Liver (tissue), 8 donors: ENCODE measurements at regions not wholly inside any gene's neighbourhood (a gene's known extent, or its start where the extent isn't known, plus 50 kb on each side); places are given as distances from the start of the nearest gene placed in this dataset.

Experiments
- DNase-seq: peaks from one replicate; pipeline ENCODE4 v3.0.0-alpha.2; 2017; ENCODE audit warnings: low spot score
- H3K27ac ChIP-seq, 2 donors: one replicate each; pipeline ENCODE4 v1.7.0; 2013; ENCODE audit warnings: inconsistent platforms in 2 of 2, low read length in 2 of 2, control low read depth in 1 of 2, low read depth in 1 of 2, mild to moderate bottlenecking in 1 of 2
- H3K27me3 ChIP-seq, 4 donors: one replicate each; pipeline versions ENCODE4 v1.6.1 to v1.7.0; 2013; ENCODE audit warnings: low read length in 3 of 4, inconsistent platforms in 1 of 4, mild to moderate bottlenecking in 1 of 4, moderate library complexity in 1 of 4; ENCODE audit not compliant: control insufficient read depth in 4 of 4, insufficient read depth in 4 of 4
- H3K36me3 ChIP-seq, 4 donors: one replicate each; pipeline versions ENCODE4 v1.6.1 to v1.7.0; 2013; ENCODE audit warnings: low read length in 3 of 4, mild to moderate bottlenecking in 3 of 4, low read depth in 1 of 4, moderate library complexity in 1 of 4; ENCODE audit not compliant: control insufficient read depth in 4 of 4, insufficient read depth in 3 of 4
- H3K4me1 ChIP-seq, 4 donors: one replicate each; pipeline versions ENCODE4 v1.6.1 to v1.7.0; 2013; ENCODE audit warnings: low read length in 3 of 4, mild to moderate bottlenecking in 3 of 4, moderate library complexity in 1 of 4; ENCODE audit not compliant: control insufficient read depth in 4 of 4, insufficient read depth in 4 of 4
- H3K4me3 ChIP-seq, 3 donors: one replicate each; pipeline versions ENCODE4 v1.6.1 to v1.7.0; 2013; ENCODE audit warnings: low read length in 3 of 3, control low read depth in 1 of 3, low read depth in 1 of 3, mild to moderate bottlenecking in 1 of 3
- H3K9ac ChIP-seq, 2 donors: one replicate each; pipeline ENCODE4 v1.7.0; 2013; ENCODE audit warnings: low read length in 2 of 2, mild to moderate bottlenecking in 2 of 2, moderate library complexity in 2 of 2, control low read depth in 1 of 2, low read depth in 1 of 2
- H3K9me3 ChIP-seq, 4 donors: one replicate each; pipeline versions ENCODE4 v1.6.1 to v1.7.0; 2013; ENCODE audit warnings: low read length in 3 of 4; ENCODE audit not compliant: control insufficient read depth in 4 of 4
- EGR1 ChIP-seq, 2 donors: IDR thresholded peaks; 2 replicates each; pipeline ENCODE4 v1.6.1; 2016 to 2018; ENCODE audit warnings: antibody characterized with exemption in 2 of 2, low read depth in 2 of 2
- FOXA1 ChIP-seq: IDR thresholded peaks from 2 replicates; pipeline ENCODE4 v1.6.1; 2016; ENCODE audit warnings: antibody characterized with exemption
- FOXA2 ChIP-seq: IDR thresholded peaks from 2 replicates; pipeline ENCODE4 v1.6.1; 2016; ENCODE audit warnings: antibody characterized with exemption
- GABPA ChIP-seq, 2 donors: IDR thresholded peaks in 1 of 2; conservative IDR thresholded peaks in 1 of 2; 2 replicates each; pipeline ENCODE4 v1.6.1; 2016; ENCODE audit warnings: antibody characterized with exemption in 2 of 2, mild to moderate bottlenecking in 1 of 2, moderate library complexity in 1 of 2
- HNF4A ChIP-seq, 2 donors: conservative IDR thresholded peaks; 2 replicates each; pipeline ENCODE4 v1.6.1; 2016; ENCODE audit warnings: antibody characterized with exemption in 2 of 2, mild to moderate bottlenecking in 2 of 2
- HNF4G ChIP-seq: IDR thresholded peaks from 2 replicates; pipeline ENCODE4 v1.6.1; 2016; ENCODE audit warnings: antibody characterized with exemption
- JUND ChIP-seq, 2 donors: IDR thresholded peaks; 2 replicates each; pipeline ENCODE4 v1.6.1; 2016; ENCODE audit warnings: antibody characterized with exemption in 2 of 2
- RAD21 ChIP-seq, 2 donors: IDR thresholded peaks; 2 replicates each; pipeline ENCODE4 v1.6.1; 2016; ENCODE audit warnings: antibody characterized with exemption in 2 of 2, mild to moderate bottlenecking in 2 of 2
- RXRA ChIP-seq, 2 donors: IDR thresholded peaks; 2 replicates each; pipeline ENCODE4 v1.6.1; 2017 to 2018; ENCODE audit warnings: antibody characterized with exemption in 2 of 2, mild to moderate bottlenecking in 1 of 2
- SP1 ChIP-seq: IDR thresholded peaks from 2 replicates; pipeline ENCODE4 v1.6.1; 2018; ENCODE audit warnings: antibody characterized with exemption, mild to moderate bottlenecking
- TAF1 ChIP-seq: conservative IDR thresholded peaks from 2 replicates; pipeline ENCODE4 v1.6.1; 2016; ENCODE audit warnings: antibody characterized with exemption, mild to moderate bottlenecking
- YY1 ChIP-seq: IDR thresholded peaks from 2 replicates; pipeline ENCODE4 v1.6.1; 2016; ENCODE audit warnings: antibody characterized with exemption, mild to moderate bottlenecking
- WGBS: extraction: QIAGEN DNeasy Blood & Tissue Kit; methylation state at CpG from one replicate; pipeline ENCODE4 v1.1.7; 2013; 5-methylcytosine and 5-hydroxymethylcytosine counted together
- TF ChIP-seq, protein P1 (sequence below): IDR thresholded peaks from 2 replicates; pipeline ENCODE4 v1.6.1; 2016; ENCODE audit warnings: antibody characterized with exemption, mild to moderate bottlenecking
- TF ChIP-seq, protein P2 (sequence below): IDR thresholded peaks from 2 replicates; pipeline ENCODE4 v1.6.1; 2016; ENCODE audit warnings: antibody characterized with exemption
- TF ChIP-seq, protein P3 (sequence below): IDR thresholded peaks from 2 replicates; pipeline ENCODE4 v1.6.1; 2016; ENCODE audit warnings: antibody characterized with exemption
- TF ChIP-seq, protein P4 (sequence below): fragments of 150-350 bp; IDR thresholded peaks from 2 replicates; pipeline ENCODE4 v1.5.1; 2017; ENCODE audit warnings: improper control_type of control experiment, low read depth, low read length; ENCODE audit not compliant: missing input control
- donor health status: healthy.
- donor health status: healthy.
- donor health status: healthy.
- donor health status: healthy.
- donor health status: healthy.

DNA sequence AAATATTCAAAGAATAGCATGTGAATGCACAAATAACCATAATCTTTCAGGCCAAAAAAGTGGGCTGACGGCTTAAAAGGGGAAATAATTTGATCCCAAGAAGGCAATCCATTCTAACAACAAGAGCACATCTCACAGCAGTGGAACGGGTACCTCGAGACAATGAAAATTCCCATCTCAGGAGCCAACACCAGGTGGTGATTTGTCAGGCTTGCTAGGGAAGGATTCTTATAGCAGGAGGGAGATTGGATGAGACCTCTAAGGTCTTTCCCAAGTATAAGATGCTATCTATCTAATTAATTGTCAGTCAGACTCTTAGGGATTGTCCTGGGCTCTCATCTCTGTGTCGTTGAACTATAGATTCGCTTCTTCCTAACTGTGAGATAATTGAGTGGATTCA, 284.0 kb downstream of the ETS1 start:
- peaks cover 0 to 3% (median 0%) of the 10 kb centered on the region in 4 donors for H3K4me1 ChIP-seq
- H3K4me3 ChIP-seq, result no peak overlapping the region
- WGBS, result 84% methylated on average over 5 of the region's 5 CpGs
- H3K27me3 ChIP-seq, result no peaks in the 10 kb centered on the region
- no peak for DNase-seq
- TF ChIP-seq, protein P1, sequence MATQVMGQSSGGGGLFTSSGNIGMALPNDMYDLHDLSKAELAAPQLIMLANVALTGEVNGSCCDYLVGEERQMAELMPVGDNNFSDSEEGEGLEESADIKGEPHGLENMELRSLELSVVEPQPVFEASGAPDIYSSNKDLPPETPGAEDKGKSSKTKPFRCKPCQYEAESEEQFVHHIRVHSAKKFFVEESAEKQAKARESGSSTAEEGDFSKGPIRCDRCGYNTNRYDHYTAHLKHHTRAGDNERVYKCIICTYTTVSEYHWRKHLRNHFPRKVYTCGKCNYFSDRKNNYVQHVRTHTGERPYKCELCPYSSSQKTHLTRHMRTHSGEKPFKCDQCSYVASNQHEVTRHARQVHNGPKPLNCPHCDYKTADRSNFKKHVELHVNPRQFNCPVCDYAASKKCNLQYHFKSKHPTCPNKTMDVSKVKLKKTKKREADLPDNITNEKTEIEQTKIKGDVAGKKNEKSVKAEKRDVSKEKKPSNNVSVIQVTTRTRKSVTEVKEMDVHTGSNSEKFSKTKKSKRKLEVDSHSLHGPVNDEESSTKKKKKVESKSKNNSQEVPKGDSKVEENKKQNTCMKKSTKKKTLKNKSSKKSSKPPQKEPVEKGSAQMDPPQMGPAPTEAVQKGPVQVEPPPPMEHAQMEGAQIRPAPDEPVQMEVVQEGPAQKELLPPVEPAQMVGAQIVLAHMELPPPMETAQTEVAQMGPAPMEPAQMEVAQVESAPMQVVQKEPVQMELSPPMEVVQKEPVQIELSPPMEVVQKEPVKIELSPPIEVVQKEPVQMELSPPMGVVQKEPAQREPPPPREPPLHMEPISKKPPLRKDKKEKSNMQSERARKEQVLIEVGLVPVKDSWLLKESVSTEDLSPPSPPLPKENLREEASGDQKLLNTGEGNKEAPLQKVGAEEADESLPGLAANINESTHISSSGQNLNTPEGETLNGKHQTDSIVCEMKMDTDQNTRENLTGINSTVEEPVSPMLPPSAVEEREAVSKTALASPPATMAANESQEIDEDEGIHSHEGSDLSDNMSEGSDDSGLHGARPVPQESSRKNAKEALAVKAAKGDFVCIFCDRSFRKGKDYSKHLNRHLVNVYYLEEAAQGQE, result no peak
- TF ChIP-seq GABPA (IDR thresholded peaks at IDR 0.05 in 1 of 2, conservative IDR thresholded peaks at IDR 0.05 in 1 of 2) (no peak), TAF1 (no peak), FOXA2 (no peak), HNF4A (conservative IDR thresholded peaks at IDR 0.05) (no peak), JUND (IDR thresholded peaks at IDR 0.05) (no peak), HNF4G (no peak), YY1 (no peak), RAD21 (IDR thresholded peaks at IDR 0.05) (no peak), EGR1 (IDR thresholded peaks at IDR 0.05; ENCODE audit: low read depth in 2 of 2) (no peak), RXRA (IDR thresholded peaks at IDR 0.05) (no peak), SP1 (no peak)
- TF ChIP-seq, protein P2, sequence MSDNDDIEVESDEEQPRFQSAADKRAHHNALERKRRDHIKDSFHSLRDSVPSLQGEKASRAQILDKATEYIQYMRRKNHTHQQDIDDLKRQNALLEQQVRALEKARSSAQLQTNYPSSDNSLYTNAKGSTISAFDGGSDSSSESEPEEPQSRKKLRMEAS, result no peak
- TF ChIP-seq, protein P3, sequence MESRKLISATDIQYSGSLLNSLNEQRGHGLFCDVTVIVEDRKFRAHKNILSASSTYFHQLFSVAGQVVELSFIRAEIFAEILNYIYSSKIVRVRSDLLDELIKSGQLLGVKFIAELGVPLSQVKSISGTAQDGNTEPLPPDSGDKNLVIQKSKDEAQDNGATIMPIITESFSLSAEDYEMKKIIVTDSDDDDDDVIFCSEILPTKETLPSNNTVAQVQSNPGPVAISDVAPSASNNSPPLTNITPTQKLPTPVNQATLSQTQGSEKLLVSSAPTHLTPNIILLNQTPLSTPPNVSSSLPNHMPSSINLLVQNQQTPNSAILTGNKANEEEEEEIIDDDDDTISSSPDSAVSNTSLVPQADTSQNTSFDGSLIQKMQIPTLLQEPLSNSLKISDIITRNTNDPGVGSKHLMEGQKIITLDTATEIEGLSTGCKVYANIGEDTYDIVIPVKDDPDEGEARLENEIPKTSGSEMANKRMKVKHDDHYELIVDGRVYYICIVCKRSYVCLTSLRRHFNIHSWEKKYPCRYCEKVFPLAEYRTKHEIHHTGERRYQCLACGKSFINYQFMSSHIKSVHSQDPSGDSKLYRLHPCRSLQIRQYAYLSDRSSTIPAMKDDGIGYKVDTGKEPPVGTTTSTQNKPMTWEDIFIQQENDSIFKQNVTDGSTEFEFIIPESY, result no peak
- TF ChIP-seq, protein P4, sequence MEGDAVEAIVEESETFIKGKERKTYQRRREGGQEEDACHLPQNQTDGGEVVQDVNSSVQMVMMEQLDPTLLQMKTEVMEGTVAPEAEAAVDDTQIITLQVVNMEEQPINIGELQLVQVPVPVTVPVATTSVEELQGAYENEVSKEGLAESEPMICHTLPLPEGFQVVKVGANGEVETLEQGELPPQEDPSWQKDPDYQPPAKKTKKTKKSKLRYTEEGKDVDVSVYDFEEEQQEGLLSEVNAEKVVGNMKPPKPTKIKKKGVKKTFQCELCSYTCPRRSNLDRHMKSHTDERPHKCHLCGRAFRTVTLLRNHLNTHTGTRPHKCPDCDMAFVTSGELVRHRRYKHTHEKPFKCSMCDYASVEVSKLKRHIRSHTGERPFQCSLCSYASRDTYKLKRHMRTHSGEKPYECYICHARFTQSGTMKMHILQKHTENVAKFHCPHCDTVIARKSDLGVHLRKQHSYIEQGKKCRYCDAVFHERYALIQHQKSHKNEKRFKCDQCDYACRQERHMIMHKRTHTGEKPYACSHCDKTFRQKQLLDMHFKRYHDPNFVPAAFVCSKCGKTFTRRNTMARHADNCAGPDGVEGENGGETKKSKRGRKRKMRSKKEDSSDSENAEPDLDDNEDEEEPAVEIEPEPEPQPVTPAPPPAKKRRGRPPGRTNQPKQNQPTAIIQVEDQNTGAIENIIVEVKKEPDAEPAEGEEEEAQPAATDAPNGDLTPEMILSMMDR, result no peak
- H3K27ac ChIP-seq, result no peak overlapping the region
- no peaks in the 10 kb centered on the region for H3K36me3 ChIP-seq
- no peaks in the 10 kb centered on the region for H3K9me3 ChIP-seq
- no peak overlapping the region for H3K9ac ChIP-seq

DNA sequence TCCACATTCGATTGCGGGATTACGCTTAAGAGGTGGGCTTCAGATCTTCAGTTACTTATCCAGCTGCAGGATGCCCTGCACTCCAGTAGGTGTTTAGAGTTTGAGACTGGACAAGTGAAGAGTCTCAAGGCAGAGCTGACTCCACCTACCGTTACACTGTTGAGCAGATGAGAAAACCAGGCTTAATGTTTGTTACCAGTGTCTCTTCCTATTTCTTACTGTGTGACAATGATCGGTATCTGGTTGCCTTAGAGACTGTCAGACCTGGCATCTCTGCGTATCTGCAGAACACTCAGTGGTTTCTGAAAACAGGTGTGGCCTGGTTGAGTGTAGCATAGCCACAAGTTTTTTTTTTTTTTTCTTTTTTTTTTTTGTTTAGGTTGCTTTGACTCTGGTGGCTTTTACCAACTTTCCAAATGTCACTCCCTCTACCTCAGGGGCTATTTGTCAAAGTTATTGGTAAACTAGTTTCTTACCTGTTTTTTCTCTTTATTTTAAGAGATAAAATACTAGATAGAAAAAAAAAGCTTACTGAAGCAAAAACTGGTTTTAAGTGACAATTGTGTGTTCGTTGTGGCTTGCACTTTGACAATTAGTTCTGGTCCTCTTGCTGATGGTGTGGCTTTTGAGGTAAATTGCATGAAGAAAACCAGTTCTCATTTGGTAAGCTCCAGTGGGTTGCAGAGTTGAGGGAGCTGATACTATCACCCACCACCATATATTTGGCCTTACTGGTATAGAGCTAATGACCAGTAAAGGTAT, 284.8 kb downstream of the ETS1 start:
- no peak overlapping the region for H3K27ac ChIP-seq
- no peaks in the 10 kb centered on the region for H3K9me3 ChIP-seq
- WGBS, result 78% methylated on average over 7 of the region's 7 CpGs
- TF ChIP-seq JUND (IDR thresholded peaks at IDR 0.05), result no peak
- no peak for TF ChIP-seq YY1
- TF ChIP-seq, protein P4, result no peak
- no peak for TF ChIP-seq FOXA1
- no peak for TF ChIP-seq SP1
- TF ChIP-seq TAF1, result no peak
- no peak overlapping the region for H3K4me3 ChIP-seq
- H3K4me1 ChIP-seq, result peaks cover 0 to 3% (median 0%) of the 10 kb centered on the region in 4 donors
- H3K9ac ChIP-seq, result no peak overlapping the region
- H3K27me3 ChIP-seq, result no peaks in the 10 kb centered on the region
- DNase-seq, result no peak
- H3K36me3 ChIP-seq, result no peaks in the 10 kb centered on the region
